GM12878 (cell line): ENCODE measurements at regions not wholly inside any gene's neighbourhood (a gene's known extent, or its start where the extent isn't known, plus 50 kb on each side); places are given as distances from the start of the nearest gene placed in this dataset.

Experiments used
- HCFC1 ChIP-seq: fragments of 150-350 bp; IDR thresholded peaks from 2 replicates; pipeline ENCODE4 v1.6.1; 2014; ENCODE audit warnings: low read length
- POLR2A ChIP-seq: IDR thresholded peaks from 2 replicates; pipeline ENCODE4 v1.6.1; 2011; ENCODE audit warnings: low read depth, mild to moderate bottlenecking, low read length
- TF ChIP-seq, protein P1 (sequence below): fragments of 450-650 bp; IDR thresholded peaks from 2 replicates; pipeline ENCODE4 v1.6.1; 2017; ENCODE audit warnings: mild to moderate bottlenecking, low read depth, inconsistent platforms; ENCODE audit not compliant: poor library complexity, severe bottlenecking
- TF ChIP-seq, protein P2 (sequence below), 3 experiments: IDR thresholded peaks in 2 of 3; conservative IDR thresholded peaks in 1 of 3; 2 replicates each; pipeline ENCODE4 v1.5.1; 2011; ENCODE audit warnings: low read depth in 3 of 3, low read length in 3 of 3, mild to moderate bottlenecking in 3 of 3, control low read depth in 2 of 3, moderate library complexity in 2 of 3, inconsistent platforms in 1 of 3, mixed read lengths in 1 of 3; ENCODE audit not compliant: control insufficient read depth in 2 of 3, insufficient read depth in 1 of 3; ENCODE audit errors: extremely low read depth in 1 of 3

DNA sequence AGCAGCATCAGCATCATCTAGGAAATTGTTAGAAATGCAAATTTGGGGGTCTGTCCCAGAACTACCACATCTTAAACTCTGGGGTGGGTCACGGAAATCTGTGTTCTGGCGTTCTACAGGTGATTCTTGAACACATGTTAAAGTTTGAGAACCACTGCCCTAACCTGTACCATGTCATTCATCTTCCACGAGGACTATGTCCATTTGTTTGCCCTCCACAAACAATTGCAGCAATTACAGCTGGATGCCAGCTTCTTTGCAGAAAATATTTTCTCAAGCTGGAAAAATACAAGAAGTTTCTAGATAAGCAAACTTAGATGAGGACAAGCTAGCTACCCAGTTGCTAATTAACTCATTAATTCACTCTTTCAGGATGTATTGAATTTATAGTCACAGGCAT lies 54.1 kb downstream of the MAFB start:
- TF ChIP-seq, protein P1, sequence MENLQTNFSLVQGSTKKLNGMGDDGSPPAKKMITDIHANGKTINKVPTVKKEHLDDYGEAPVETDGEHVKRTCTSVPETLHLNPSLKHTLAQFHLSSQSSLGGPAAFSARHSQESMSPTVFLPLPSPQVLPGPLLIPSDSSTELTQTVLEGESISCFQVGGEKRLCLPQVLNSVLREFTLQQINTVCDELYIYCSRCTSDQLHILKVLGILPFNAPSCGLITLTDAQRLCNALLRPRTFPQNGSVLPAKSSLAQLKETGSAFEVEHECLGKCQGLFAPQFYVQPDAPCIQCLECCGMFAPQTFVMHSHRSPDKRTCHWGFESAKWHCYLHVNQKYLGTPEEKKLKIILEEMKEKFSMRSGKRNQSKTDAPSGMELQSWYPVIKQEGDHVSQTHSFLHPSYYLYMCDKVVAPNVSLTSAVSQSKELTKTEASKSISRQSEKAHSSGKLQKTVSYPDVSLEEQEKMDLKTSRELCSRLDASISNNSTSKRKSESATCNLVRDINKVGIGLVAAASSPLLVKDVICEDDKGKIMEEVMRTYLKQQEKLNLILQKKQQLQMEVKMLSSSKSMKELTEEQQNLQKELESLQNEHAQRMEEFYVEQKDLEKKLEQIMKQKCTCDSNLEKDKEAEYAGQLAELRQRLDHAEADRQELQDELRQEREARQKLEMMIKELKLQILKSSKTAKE: no peak
- TF ChIP-seq, protein P2, sequence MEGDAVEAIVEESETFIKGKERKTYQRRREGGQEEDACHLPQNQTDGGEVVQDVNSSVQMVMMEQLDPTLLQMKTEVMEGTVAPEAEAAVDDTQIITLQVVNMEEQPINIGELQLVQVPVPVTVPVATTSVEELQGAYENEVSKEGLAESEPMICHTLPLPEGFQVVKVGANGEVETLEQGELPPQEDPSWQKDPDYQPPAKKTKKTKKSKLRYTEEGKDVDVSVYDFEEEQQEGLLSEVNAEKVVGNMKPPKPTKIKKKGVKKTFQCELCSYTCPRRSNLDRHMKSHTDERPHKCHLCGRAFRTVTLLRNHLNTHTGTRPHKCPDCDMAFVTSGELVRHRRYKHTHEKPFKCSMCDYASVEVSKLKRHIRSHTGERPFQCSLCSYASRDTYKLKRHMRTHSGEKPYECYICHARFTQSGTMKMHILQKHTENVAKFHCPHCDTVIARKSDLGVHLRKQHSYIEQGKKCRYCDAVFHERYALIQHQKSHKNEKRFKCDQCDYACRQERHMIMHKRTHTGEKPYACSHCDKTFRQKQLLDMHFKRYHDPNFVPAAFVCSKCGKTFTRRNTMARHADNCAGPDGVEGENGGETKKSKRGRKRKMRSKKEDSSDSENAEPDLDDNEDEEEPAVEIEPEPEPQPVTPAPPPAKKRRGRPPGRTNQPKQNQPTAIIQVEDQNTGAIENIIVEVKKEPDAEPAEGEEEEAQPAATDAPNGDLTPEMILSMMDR (IDR thresholded peaks at IDR 0.05 in 2 of 3, conservative IDR thresholded peaks at IDR 0.05 in 1 of 3; ENCODE audit: control insufficient read depth in 2 of 3, extremely low read depth in 1 of 3, insufficient read depth in 1 of 3, low read depth in 3 of 3, low read length in 3 of 3): no peak
- TF ChIP-seq HCFC1: no peak
- TF ChIP-seq POLR2A: no peak
